GM12891 (cell line): ENCODE measurements at regions not wholly inside any gene's neighbourhood (a gene's known extent, or its start where the extent isn't known, plus 50 kb on each side); places are given as distances from the start of the nearest gene placed in this dataset.

Source experiments
- DNase-seq: peaks from one replicate; pipeline ENCODE4 v3.0.0; 2011; ENCODE audit warnings: low spot score; ENCODE audit not compliant: insufficient read length
- FAIRE-seq: peaks from 2 replicates; lab custom pipeline; 2011; peaks lifted over from hg19 to GRCh38; lab: Jason Lieb, UNC
- PAX5 ChIP-seq: IDR thresholded peaks from 2 replicates; pipeline ENCODE4 v1.6.1; 2011; ENCODE audit warnings: low read length, moderate library complexity, mild to moderate bottlenecking; ENCODE audit not compliant: insufficient read depth, severe bottlenecking
- POLR2A ChIP-seq: IDR thresholded peaks from 2 replicates; pipeline ENCODE4 v1.6.1; 2011; ENCODE audit warnings: low read depth, low read length, control low read depth
- POLR2AphosphoS5 ChIP-seq: IDR thresholded peaks from 2 replicates; pipeline ENCODE4 v1.6.1; 2011; ENCODE audit warnings: low read depth, low read length, control low read depth
- POU2F2 ChIP-seq: IDR thresholded peaks from 2 replicates; pipeline ENCODE4 v1.6.1; 2011; ENCODE audit warnings: low read depth, mild to moderate bottlenecking, control low read depth, low read length, moderate library complexity
- SPI1 ChIP-seq: IDR thresholded peaks from 2 replicates; pipeline ENCODE4 v1.6.1; 2011; ENCODE audit warnings: low read depth, low read length, control low read depth
- TAF1 ChIP-seq: IDR thresholded peaks from 2 replicates; pipeline ENCODE4 v1.6.1; 2011; ENCODE audit warnings: low read depth, low read length, control low read depth

DNA sequence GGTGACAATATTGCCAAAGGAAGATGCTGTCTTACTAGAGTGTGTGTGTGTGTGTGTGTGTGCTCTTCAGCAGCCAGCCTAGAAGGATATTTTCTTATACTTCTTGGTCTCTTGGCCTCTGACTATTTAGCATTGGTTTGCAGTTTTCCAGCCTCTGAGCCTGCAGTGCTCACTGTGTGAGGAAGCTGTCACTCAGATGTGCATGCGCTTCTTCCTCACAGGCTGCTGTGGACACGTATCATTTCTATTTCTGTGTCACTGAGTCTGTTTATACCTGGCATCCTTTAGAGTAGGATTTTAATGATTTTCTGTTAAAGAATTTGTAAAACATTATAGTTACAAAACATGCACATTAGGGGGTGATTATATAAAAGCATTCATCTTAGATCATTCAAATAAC lies 83.3 kb downstream of the ALDH8A1 start:
- FAIRE-seq (peak; percentile 61), DNase-seq (no peak)
- no peak for TF ChIP-seq PAX5

DNA sequence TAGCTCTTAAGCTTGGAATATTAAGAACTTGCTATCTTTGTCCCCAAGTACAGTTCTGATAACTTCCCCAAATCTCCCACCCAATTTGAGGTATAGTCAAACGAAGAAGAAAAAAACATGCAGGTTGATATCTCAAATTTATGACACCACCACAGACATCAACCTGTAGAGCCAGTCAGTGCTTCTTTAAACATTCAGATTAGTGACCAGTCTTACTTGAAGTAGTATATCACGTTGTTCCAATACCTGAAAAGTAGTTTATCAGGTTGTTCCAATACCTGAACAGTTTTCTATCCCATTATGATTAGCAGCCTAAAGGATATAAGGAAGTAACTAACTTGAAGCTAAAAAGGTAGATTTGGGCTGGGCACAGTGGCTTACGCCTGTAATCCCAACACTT lies 85.3 kb downstream of the ALDH8A1 start:
- DNase-seq (no peak), FAIRE-seq (no peak)
- TF ChIP-seq SPI1 (no peak), POLR2A (no peak), POU2F2 (no peak), POLR2AphosphoS5 (no peak), TAF1 (no peak), PAX5 (no peak)

- no peak for FAIRE-seq
- DNase-seq = no peak
Measured at GRCh38 chr6:134863763-134864510, 86.0 kb downstream of the ALDH8A1 start.

GRCh38 chr6:134854366-134854765 lies 95.5 kb downstream of the ALDH8A1 start:
- TF ChIP-seq POU2F2 (no peak), TAF1 (no peak), POLR2A (no peak), PAX5 (no peak)
- FAIRE-seq = no peak
- DNase-seq = no peak

More at GRCh38 chr6:134863763-134864510, 86.0 kb downstream of the ALDH8A1 start:
- TF ChIP-seq TAF1 = no peak
- TF ChIP-seq POLR2AphosphoS5 = no peak
- TF ChIP-seq POU2F2 = no peak
- TF ChIP-seq PAX5 = no peak
- no peak for TF ChIP-seq POLR2A
- TF ChIP-seq SPI1 = no peak

DNA sequence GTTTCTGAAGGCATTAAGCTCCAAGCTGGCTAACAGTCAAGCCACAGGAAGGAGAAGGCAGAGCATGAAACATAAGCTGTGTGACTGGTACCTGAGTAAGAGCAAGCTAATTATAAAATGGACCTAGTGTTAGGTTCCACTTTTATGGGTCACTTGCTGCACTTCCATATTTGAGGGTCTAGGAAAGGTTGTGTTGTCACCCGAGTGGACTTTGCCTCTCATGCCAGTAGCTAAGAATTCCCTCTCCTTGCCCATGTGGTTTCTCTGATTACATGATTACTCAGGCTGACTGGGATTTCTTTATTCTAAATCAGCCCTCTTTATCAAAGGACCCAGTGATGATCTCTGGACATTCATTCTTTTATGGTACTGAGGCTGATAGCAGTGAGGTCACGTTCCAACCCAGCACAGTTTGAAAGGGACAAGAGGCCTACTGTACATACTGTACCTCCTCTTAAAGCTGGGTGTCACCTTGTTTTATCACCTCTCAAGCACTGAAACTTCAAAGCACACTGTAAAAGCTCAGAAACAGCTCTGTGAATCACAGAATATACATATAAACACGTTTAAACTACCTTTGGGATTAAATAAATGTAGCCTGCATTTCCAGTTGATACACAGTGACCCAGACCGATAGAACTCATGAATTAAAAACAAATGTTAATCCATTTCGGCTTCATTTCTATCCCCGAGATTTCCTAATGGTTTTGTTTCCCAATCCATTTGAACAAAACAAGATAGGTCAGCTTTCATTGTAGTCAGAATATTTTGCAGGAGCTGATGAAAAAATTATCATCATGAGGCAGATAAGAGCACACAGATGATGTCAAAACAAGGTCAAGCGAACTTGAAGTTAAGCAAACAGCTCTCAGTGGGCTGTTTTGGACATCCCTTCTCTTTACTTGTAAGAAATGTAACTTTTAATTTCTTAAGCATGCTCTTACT lies 96.5 kb downstream of the ALDH8A1 start:
- FAIRE-seq (no peak), DNase-seq (no peak)
- TF ChIP-seq POLR2A = no peak
- TF ChIP-seq TAF1 = no peak
- no peak for TF ChIP-seq SPI1
- no peak for TF ChIP-seq PAX5
- no peak for TF ChIP-seq POU2F2
- no peak for TF ChIP-seq POLR2AphosphoS5

GRCh38 chr6:134851548-134851947 lies 98.4 kb downstream of the ALDH8A1 start:
- DNase-seq = no peak
- FAIRE-seq = no peak
- no peak for TF ChIP-seq TAF1
- TF ChIP-seq POLR2A = no peak
- no peak for TF ChIP-seq SPI1
- TF ChIP-seq POLR2AphosphoS5 = no peak
- TF ChIP-seq PAX5 = no peak
- TF ChIP-seq POU2F2 = no peak

GRCh38 chr6:134850721-134851305 lies 99.1 kb downstream of the ALDH8A1 start:
- FAIRE-seq (no peak), DNase-seq (no peak)
- no peak for TF ChIP-seq POU2F2
- no peak for TF ChIP-seq POLR2AphosphoS5
- no peak for TF ChIP-seq POLR2A
- TF ChIP-seq SPI1 = no peak
- TF ChIP-seq PAX5 = no peak
- no peak for TF ChIP-seq TAF1

DNA sequence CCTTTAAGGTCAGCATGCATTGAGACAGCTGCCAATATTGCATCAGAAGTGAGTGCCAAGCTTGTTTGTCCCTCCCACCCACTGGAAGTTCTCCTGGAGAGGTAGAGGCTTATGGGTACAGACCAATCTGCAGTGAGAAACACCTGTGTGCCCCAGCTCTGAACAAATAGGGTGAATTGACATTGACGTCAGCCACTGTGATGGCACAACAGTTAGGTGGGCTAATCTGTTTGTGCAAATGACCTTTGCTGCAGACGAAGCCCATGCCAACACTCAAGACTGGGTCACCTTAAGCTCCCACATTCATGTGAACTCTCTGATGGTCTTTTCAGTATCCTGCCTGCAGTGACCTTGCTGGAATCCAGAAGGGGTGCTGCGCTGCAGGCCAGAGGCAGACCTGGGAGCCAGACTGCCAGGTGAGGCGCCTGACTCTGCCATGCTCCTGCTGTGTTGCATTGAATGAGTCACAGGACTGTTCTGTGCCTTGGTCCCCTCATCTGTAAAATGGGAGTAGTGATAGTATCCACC lies 99.9 kb downstream of the ALDH8A1 start:
- TF ChIP-seq POLR2A (no peak), POLR2AphosphoS5 (no peak), TAF1 (no peak), PAX5 (no peak), SPI1 (no peak), POU2F2 (no peak)
- no peak for FAIRE-seq
- DNase-seq = no peak

DNA sequence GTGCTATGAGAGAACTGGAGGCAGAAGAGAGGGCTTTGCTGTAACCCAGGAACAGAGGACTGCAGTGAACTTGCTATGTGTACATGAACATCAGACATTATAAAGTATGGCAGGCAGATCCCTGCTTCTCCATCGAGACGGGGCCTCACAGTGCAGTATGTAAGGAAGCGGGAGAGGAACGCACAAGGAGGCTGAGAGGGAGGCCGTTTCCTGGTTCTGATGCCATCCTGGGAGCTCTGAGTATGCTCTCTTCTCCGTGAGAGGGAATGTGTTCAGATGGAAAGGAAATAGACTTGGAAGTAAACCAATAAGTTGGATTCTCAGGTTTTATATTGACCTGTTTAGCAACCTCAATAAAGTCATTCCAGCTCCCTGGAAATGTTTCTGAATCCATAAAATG lies 101.8 kb downstream of the ALDH8A1 start:
- TF ChIP-seq POLR2A (no peak), PAX5 (no peak), SPI1 (no peak), TAF1 (no peak), POU2F2 (no peak), POLR2AphosphoS5 (no peak)
- DNase-seq (no peak), FAIRE-seq (no peak)
